Caco-2 (cell line): ENCODE measurements at regions not wholly inside any gene's neighbourhood (a gene's known extent, or its start where the extent isn't known, plus 50 kb on each side); places are given as distances from the start of the nearest gene placed in this dataset.
"Not testable (repeated sequence)": the region's sequence is repeated elsewhere in the genome, so short reads cannot be mapped to it uniquely, and the experiment has no call there.

Experiments used
- BruUV-seq: library from RNA; stranded (reverse); fragments of 400-500 nt; replicated peaks from 2 replicates; lab custom pipeline; 2021; lab: Mats Ljungman, UMichigan
- CTCF ChIA-PET: fragments of 300-600 bp; sonication (Branson Sonifier 250); formaldehyde crosslinking; loops from one replicate; lab custom pipeline; 2022; ENCODE audit warnings: antibody characterized with exemption; lab: Charles Lee
- POLR2A ChIA-PET: fragments of 300-600 bp; sonication (Branson Sonifier 250); formaldehyde crosslinking; loops from one replicate; lab custom pipeline; 2022; ENCODE audit warnings: antibody characterized with exemption; lab: Charles Lee
- DNase-seq, 2 experiments: peaks; one replicate each; pipeline versions ENCODE4 v3.0.0 to v3.0.0-alpha.2; 2020 to 2022
- H3K27me3 ChIP-seq: replicated peaks from 2 replicates; pipeline ENCODE4 v1.6.0; 2011; ENCODE audit warnings: low read length; ENCODE audit not compliant: control insufficient read depth, insufficient read depth
- H3K36me3 ChIP-seq: 2 replicates; pipeline ENCODE4 v1.5.1; 2011; ENCODE audit warnings: low read length; ENCODE audit not compliant: control insufficient read depth, insufficient read depth
- H3K4me1 ChIP-seq: fragments of 250-450 bp; sonication (Bioruptor Pico); 2 replicates; pipeline ENCODE4 v1.5.1; 2020; ENCODE audit warnings: mild to moderate bottlenecking
- H3K4me3 ChIP-seq: 2 replicates; pipeline ENCODE4 v1.5.1; 2011; ENCODE audit warnings: low read depth, mild to moderate bottlenecking, control low read depth, low read length
- H3K9me3 ChIP-seq: fragments of 250-450 bp; sonication (Bioruptor Pico); 2 replicates; pipeline ENCODE4 v1.5.1; 2020; ENCODE audit warnings: mild to moderate bottlenecking, moderate library complexity
- H3K27ac Mint-ChIP-seq: one replicate; pipeline ENCODE4 v1.8.0; 2022; ENCODE audit warnings: mixed read lengths; ENCODE audit not compliant: unreplicated experiment
- H3K27me3 Mint-ChIP-seq: one replicate; pipeline ENCODE4 v1.8.0; 2022; ENCODE audit warnings: mixed read lengths; ENCODE audit not compliant: insufficient read depth, unreplicated experiment
- H3K36me3 Mint-ChIP-seq: one replicate; pipeline ENCODE4 v1.8.0; 2022; ENCODE audit warnings: mild to moderate bottlenecking, mixed read lengths; ENCODE audit not compliant: insufficient read depth, unreplicated experiment
- H3K4me1 Mint-ChIP-seq: one replicate; pipeline ENCODE4 v1.8.0; 2022; ENCODE audit warnings: low read depth, mixed read lengths; ENCODE audit not compliant: unreplicated experiment
- H3K4me3 Mint-ChIP-seq: one replicate; pipeline ENCODE4 v1.8.0; 2022; ENCODE audit warnings: mild to moderate bottlenecking, moderate library complexity, mixed read lengths; ENCODE audit not compliant: unreplicated experiment
- H3K9me3 Mint-ChIP-seq: one replicate; pipeline ENCODE4 v1.8.0; 2022; ENCODE audit warnings: mixed read lengths; ENCODE audit not compliant: unreplicated experiment
- intact Hi-C: fragments of 100-400 bp; cut with micrococcal nuclease; formaldehyde crosslinking; loops from one replicate; pipeline ENCODE4 v1.10.0; 2022; ENCODE audit not compliant: unreplicated experiment
- TF ChIP-seq, protein P1 (sequence below), 2 experiments: fragments of 200-600 bp in 1 of 2; IDR thresholded peaks; 1 replicate in 1 of 2; 2 replicates in 1 of 2; pipeline versions ENCODE4 v1.5.1 to v1.8.0; 2011 to 2022; ENCODE audit warnings: antibody characterized with exemption in 1 of 2, control low read depth in 1 of 2, inconsistent platforms in 1 of 2, low read depth in 1 of 2, low read length in 1 of 2, mild to moderate bottlenecking in 1 of 2, moderate library complexity in 1 of 2; ENCODE audit not compliant: insufficient read depth in 1 of 2, severe bottlenecking in 1 of 2, unreplicated experiment in 1 of 2

GRCh38 chr11:49442669-49443068 is 234.3 kb upstream of the FOLH1 start:
- Mint-ChIP-seq H3K27ac (no peak overlapping the region), H3K4me1 (no peaks in the 10 kb centered on the region), H3K27me3 (no peaks in the 10 kb centered on the region), H3K36me3 (no peaks in the 10 kb centered on the region), H3K4me3 (no peak overlapping the region), H3K9me3 (no peaks in the 10 kb centered on the region)
- no peak overlapping the region for H3K4me3 ChIP-seq
- no peaks in the 10 kb centered on the region for H3K27me3 ChIP-seq
- no peaks in the 10 kb centered on the region for H3K4me1 ChIP-seq
- ChIA-PET POLR2A (no interaction called here), CTCF (no interaction called here)
- no peak for DNase-seq
- intact Hi-C loops = no loop called here
- BruUV-seq = no TSS peak
- TF ChIP-seq, protein P1, sequence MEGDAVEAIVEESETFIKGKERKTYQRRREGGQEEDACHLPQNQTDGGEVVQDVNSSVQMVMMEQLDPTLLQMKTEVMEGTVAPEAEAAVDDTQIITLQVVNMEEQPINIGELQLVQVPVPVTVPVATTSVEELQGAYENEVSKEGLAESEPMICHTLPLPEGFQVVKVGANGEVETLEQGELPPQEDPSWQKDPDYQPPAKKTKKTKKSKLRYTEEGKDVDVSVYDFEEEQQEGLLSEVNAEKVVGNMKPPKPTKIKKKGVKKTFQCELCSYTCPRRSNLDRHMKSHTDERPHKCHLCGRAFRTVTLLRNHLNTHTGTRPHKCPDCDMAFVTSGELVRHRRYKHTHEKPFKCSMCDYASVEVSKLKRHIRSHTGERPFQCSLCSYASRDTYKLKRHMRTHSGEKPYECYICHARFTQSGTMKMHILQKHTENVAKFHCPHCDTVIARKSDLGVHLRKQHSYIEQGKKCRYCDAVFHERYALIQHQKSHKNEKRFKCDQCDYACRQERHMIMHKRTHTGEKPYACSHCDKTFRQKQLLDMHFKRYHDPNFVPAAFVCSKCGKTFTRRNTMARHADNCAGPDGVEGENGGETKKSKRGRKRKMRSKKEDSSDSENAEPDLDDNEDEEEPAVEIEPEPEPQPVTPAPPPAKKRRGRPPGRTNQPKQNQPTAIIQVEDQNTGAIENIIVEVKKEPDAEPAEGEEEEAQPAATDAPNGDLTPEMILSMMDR (IDR thresholded peaks at IDR 0.05; ENCODE audit: insufficient read depth in 1 of 2, low read depth in 1 of 2, low read length in 1 of 2, severe bottlenecking in 1 of 2, unreplicated experiment in 1 of 2) = no peak
- H3K9me3 ChIP-seq = no peaks in the 10 kb centered on the region
- no peaks in the 10 kb centered on the region for H3K36me3 ChIP-seq

- H3K4me3 Mint-ChIP-seq, intact Hi-C loops, POLR2A ChIA-PET, H3K36me3 Mint-ChIP-seq, H3K27me3 Mint-ChIP-seq, DNase-seq, CTCF ChIA-PET, H3K36me3 ChIP-seq, H3K9me3 ChIP-seq, H3K27ac Mint-ChIP-seq, BruUV-seq, H3K4me1 ChIP-seq, H3K27me3 ChIP-seq, H3K4me1 Mint-ChIP-seq, H3K9me3 Mint-ChIP-seq, H3K4me3 ChIP-seq: not testable (repeated sequence)
Measured at GRCh38 chr11:49439901-49440300, 231.5 kb upstream of the FOLH1 start.

GRCh38 chr11:49434308-49434707 is 225.9 kb upstream of the FOLH1 start:
- BruUV-seq, POLR2A ChIA-PET, CTCF ChIA-PET, DNase-seq, H3K4me3 ChIP-seq, H3K36me3 ChIP-seq, H3K4me1 ChIP-seq, H3K27me3 ChIP-seq, H3K36me3 Mint-ChIP-seq, H3K9me3 Mint-ChIP-seq, H3K27ac Mint-ChIP-seq, H3K9me3 ChIP-seq, H3K4me1 Mint-ChIP-seq, H3K27me3 Mint-ChIP-seq, H3K4me3 Mint-ChIP-seq, intact Hi-C loops: not testable (repeated sequence)

DNA sequence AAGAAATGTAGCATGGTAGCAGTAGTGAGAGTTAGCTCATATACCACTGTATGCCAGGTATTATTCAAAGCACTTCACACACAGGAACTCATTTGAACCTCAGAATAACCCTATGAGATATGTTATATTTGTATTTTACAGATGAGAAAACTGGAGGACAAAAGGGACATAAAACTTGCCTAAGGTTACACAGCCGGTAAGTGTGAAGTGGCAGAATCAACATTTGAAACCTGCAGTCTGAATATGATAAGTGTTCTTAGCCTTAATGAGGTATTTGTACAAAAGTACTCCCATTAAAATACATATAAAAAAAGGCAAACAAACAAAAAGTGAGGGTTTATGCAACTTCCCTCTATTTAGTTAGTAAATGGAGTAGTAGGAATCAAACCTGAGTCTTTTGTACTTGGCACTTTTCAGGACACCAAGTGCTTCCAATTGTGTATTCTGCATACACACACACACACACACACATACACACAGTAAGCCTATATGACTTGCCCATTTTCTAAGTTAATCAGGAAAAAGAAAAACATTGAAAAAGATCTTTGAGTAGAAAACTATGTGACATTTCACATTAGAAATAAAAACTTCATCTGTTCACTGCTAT is 223.9 kb upstream of the FOLH1 start:
- intact Hi-C loops = no loop called here
- Mint-ChIP-seq H3K4me1 (no peaks in the 10 kb centered on the region), H3K27ac (no peak overlapping the region), H3K27me3 (no peaks in the 10 kb centered on the region), H3K4me3 (no peak overlapping the region), H3K9me3 (no peaks in the 10 kb centered on the region), H3K36me3 (no peaks in the 10 kb centered on the region)
- CTCF ChIA-PET = no interaction called here
- H3K4me3 ChIP-seq = no peak overlapping the region
- no TSS peak for BruUV-seq
- H3K4me1 ChIP-seq = no peaks in the 10 kb centered on the region
- no peak for DNase-seq
- TF ChIP-seq, protein P1 (IDR thresholded peaks at IDR 0.05; ENCODE audit: insufficient read depth in 1 of 2, low read depth in 1 of 2, low read length in 1 of 2, severe bottlenecking in 1 of 2, unreplicated experiment in 1 of 2) = no peak
- H3K27me3 ChIP-seq = no peaks in the 10 kb centered on the region
- POLR2A ChIA-PET = no interaction called here
- no peaks in the 10 kb centered on the region for H3K9me3 ChIP-seq
- H3K36me3 ChIP-seq = no peaks in the 10 kb centered on the region
